GM19023 (cell line): ENCODE measurements at regions not wholly inside any gene's neighbourhood (a gene's known extent, or its start where the extent isn't known, plus 50 kb on each side); places are given as distances from the start of the nearest gene placed in this dataset.
A peak's percentile ranks its signal among the peaks of the same experiment; 100 is the strongest.

Experiments
- ATAC-seq: cut with Tn5 transposase; IDR thresholded peaks from one replicate; pipeline ENCODE4 v1.9.1; 2021; ENCODE audit warnings: mild to moderate bottlenecking, moderate library complexity; ENCODE audit not compliant: unreplicated experiment

GRCh38 chr2:66317268-66317890 lies 117.5 kb upstream of the MEIS1 start:
- no peak for ATAC-seq

- ATAC-seq = no peak
These were observed 128.4 kb upstream of the MEIS1 start for GRCh38 chr2:66306483-66306882.

GRCh38 chr2:66305718-66306117 lies 129.2 kb upstream of the MEIS1 start:
- no peak for ATAC-seq

- peak; percentile 62 for ATAC-seq
These were observed 131.5 kb upstream of the MEIS1 start for GRCh38 chr2:66303471-66303870.

- ATAC-seq = no peak
These were observed 133.2 kb upstream of the MEIS1 start for GRCh38 chr2:66301767-66302140.

GRCh38 chr2:66301022-66301766 lies 133.7 kb upstream of the MEIS1 start:
- ATAC-seq = no peak

GRCh38 chr2:66283787-66284186 lies 151.1 kb upstream of the MEIS1 start:
- ATAC-seq = no peak

- no peak for ATAC-seq
These were observed 152.9 kb upstream of the MEIS1 start for GRCh38 chr2:66281980-66282379.

GRCh38 chr2:66279024-66279423 lies 155.9 kb upstream of the MEIS1 start:
- no peak for ATAC-seq

- ATAC-seq = no peak
These were observed 158.9 kb upstream of the MEIS1 start for GRCh38 chr2:66275984-66276383.

- no peak for ATAC-seq
These were observed 160.9 kb upstream of the MEIS1 start for GRCh38 chr2:66273933-66274490.

GRCh38 chr2:66272751-66273150 lies 162.2 kb upstream of the MEIS1 start:
- no peak for ATAC-seq

GRCh38 chr2:66271777-66272176 lies 163.1 kb upstream of the MEIS1 start:
- no peak for ATAC-seq

GRCh38 chr2:66270247-66270646 lies 164.7 kb upstream of the MEIS1 start:
- no peak for ATAC-seq

GRCh38 chr2:66269166-66269565 lies 165.8 kb upstream of the MEIS1 start:
- ATAC-seq = no peak

GRCh38 chr2:66268756-66269155 lies 166.2 kb upstream of the MEIS1 start:
- ATAC-seq = no peak

GRCh38 chr2:66264354-66264753 lies 170.6 kb upstream of the MEIS1 start:
- no peak for ATAC-seq

- no peak for ATAC-seq
These were observed 179.1 kb upstream of the MEIS1 start for GRCh38 chr2:66255867-66256266.

- no peak for ATAC-seq
These were observed 179.8 kb upstream of the MEIS1 start for GRCh38 chr2:66255136-66255535.

- no peak for ATAC-seq
These were observed 181.9 kb upstream of the MEIS1 start for GRCh38 chr2:66253066-66253465.

GRCh38 chr2:66252109-66252508 lies 182.8 kb upstream of the MEIS1 start:
- no peak for ATAC-seq

- no peak for ATAC-seq
These were observed 183.4 kb upstream of the MEIS1 start for GRCh38 chr2:66251573-66251972.
